ENCODE measurements at regions not wholly inside any gene's neighbourhood (a gene's known extent, or its start where the extent isn't known, plus 50 kb on each side); places are given as distances from the start of the nearest gene placed in this dataset.
"Not testable (repeated sequence)": the region's sequence is repeated elsewhere in the genome, so short reads cannot be mapped to it uniquely, and the experiment has no call there.

DNA sequence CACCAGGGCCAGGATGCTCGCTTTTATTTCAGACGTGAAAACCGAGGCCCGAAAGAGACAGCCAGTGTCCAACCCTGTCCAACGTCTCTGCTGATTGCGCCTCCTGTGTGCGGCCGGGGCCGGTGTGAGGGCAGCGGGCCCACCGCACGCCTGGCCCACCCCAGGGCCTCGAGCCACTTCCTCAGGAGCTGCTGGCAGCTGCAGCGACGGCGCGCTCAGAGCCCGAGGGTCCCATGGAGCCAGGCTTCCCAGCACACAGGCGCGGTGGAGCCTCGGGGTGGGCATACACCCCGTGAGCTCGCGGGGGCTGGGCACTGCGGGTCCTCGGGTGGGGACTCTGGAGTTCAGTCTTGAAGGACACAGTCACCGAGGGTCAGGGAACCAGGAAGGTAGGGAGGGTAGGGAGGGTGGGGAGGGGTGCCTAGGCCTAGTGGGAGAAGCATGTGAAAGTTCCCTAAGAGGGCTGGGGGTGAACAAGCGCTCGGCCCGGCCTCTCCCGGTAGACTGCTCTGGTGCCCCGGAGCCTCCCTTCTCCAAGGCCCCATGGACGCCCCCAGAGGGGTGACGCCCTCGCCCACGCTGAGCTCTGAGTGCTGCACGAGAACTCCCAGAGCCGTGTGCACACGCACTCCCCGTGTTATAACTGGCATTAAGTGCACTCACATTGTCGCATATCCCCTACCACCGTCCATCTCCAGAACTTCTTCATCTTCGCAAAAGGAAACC, 1547.2 kb downstream of the RPIA start:
- DNase-seq = not testable (repeated sequence)

DNA sequence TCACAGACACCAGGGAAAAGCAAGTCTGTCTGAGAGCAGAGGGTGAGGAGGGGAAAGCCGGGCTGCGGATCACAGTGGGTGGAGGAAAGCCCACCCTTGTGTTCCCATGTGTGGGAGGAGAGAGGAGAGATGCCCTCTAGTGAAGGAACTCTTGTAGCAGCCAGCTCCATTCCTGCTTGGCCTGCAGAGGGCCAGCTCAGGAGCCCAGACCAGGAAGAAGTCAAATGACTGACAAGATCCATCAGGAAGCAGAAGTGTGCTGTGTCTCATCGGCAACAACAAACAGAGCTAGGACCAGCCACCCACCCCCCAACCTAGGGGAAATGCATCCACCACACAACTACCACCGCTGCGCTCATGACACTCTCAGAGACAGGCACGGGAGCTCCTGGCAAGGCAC, 1548.3 kb downstream of the RPIA start:
- not testable (repeated sequence) for DNase-seq

- DNase-seq = not testable (repeated sequence)
Observed at GRCh38 chr2:90244902-90245765, 1553.7 kb downstream of the RPIA start.

DNA sequence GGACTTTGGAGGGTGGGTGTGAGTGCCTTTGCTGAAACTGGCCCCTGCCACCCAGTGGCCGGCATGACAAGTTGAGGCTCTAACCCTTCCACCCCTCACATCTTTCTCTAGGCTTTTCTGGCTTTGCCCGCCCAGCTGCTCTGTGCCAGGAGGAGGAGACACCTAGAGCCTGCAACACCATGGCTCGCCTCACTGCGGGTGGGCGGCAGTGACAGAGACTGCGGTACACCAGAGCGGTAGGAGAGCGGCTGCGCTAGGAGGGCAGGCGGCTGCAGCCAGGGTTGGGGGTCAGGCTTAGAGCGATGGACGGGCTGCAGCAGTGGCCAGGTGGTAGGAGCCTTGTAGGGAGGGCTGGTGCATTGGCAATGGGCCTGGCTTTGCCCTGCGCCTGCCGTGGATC, 1556.9 kb downstream of the RPIA start:
- DNase-seq = not testable (repeated sequence)

DNA sequence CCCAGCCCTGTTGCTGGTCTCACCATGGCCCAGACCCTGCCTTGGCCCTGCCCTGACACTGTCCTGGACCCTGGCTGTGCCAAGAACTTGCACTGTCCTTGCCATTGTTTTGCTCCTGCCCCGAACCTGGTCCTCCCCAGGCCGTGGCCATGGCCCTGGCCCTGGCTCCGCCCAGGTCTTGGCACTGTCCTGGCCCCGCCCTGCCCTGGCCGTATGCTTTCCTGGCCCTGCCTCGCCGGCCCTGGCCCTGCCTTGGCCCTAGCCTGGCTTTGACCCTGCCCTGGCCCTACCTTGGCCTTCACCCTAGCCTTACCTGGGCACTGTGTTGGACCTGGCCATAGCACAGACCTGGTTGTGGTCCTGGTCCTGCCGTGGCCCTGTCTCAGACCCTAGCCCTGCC, 1558.9 kb downstream of the RPIA start:
- not testable (repeated sequence) for DNase-seq

DNA sequence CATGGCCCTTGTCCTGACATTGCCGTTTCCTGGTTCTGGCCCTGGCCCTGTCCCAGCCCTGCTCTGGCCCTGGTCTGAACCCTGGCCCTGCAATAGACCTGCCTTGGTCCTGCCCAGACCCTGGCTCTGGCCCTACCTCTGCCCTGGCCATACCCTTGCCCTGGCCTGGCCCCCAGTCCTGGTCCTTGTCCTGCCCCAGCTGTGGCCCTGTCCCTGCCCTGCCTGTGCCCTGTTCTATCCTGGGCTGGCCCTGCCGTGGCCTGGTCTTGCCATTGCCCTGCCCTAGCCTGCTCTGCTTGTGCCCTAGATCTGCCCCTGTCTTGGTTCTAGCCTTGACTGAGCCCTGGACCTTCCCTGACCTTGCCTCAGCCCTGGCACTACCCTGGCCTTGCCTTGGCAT, 1560.1 kb downstream of the RPIA start:
- not testable (repeated sequence) for DNase-seq

- DNase-seq = not testable (repeated sequence)
Observed at GRCh38 chr2:90253306-90253705, 1561.8 kb downstream of the RPIA start.

DNA sequence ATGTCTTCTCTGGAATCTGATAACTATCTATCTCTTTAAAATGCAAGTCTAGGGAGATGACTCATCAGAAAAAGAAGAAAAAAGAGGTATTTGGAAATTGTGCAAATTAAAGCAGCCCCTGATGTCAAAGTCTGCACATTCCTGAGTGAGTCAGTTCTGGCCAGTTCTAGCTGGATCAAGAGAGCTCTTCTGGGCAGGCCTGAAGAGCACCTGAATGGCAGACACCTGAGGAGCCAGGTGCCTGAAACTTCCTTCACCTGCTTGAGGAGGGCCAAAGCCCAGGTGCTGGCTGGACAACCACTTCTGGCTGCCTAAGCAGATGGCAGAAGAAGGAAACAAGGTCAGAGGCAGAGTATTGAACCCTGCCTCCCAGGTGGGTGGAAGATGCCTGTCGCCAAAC, 1575.4 kb downstream of the RPIA start:
- DNase-seq = not testable (repeated sequence)

- DNase-seq = not testable (repeated sequence)
Observed at GRCh38 chr2:90287751-90288150, 1596.3 kb downstream of the RPIA start.

DNA sequence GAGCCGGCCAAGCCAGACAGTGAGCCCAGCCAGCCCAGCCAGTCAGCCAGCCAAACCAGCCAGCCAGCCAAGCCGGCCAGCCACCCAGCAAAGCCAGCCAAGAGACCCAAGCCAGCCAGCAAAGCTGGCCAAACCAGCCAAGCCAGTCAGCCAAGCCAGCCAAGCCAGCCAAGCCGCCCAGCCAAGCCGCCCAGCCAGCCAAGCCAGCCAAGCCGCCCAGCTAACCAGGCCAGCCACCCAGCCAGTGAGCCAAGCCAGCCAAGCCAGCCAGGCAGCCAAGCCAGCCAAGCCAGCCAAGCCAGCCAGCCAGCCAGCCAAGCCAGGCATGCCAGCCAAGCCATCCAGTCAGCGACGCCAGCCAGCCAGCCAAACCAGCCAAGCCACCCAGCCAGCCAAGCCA, 1596.9 kb downstream of the RPIA start:
- DNase-seq = not testable (repeated sequence)

DNA sequence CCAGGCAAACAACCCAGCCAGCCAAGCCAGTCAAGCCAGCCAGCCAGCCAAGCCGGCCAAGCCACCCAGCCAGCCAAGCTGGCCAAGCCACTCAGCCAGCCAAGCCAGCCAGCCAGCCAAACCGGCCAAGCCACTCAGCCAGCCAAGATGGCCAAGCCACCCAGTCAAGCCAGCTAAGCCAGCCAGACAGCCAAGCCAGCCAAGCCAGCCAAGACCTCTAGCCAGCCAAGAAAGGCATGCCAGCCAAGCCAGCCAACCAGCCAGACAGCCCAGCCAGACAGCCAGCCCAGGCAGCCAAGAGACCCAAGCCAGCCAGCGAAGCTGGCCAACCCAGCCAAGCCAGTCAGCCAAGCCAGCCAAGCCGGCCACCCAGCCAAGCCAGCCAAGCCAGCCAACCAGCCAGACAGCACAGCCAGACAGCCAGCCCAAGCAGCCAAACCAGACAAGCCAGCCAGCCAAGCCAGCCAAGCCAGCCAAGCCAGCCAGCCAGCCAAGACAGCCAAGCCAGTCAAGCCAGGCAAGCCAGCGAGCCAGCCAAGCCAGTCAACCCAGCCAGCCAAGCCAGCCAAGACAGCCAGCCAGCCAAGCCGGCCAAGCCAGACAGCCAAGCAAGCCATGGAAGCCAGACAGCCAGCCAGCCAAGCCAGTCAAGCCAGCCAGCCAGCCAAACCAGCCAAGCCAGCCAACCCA, 1598.0 kb downstream of the RPIA start:
- not testable (repeated sequence) for DNase-seq

- DNase-seq = not testable (repeated sequence)
Observed at GRCh38 chr2:90290701-90291100, 1599.2 kb downstream of the RPIA start.

DNA sequence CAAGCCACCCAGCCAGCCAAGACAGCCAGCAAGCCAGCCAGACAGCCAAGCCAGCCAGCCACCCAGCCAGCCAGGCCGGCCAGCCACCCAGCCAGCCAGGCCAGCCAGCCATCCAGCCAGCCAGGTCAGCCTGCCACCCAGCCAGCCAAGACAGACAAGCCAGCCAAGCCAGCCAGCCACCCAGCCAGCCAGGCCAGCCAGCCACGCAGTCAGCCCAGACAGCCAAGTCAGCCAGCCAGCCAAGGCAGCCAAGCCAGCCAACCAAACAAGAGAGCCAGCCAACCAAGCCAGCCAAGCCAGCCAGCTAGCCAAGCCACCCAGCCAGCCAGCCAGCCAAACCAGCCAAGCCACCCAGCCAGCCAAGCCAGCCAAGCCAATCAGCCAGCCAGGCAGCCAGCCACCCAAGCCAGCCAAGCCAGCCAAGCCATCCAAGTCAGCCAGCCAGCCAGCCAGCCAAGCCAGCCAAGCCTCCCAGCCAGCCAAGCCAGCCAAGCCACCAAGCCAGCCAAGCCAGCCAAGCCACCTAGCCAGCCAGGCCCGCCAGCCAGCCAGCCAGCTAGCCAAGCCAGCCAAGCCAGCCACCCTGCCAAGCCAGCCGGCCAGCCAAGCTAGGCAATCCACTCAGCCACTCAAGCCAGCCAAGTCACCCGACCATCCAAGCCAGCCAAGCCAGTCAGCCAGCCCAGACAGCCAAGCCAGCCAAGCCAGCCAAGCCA, 1599.9 kb downstream of the RPIA start:
- not testable (repeated sequence) for DNase-seq

GRCh38 chr2:90291934-90292333, 1600.5 kb downstream of the RPIA start:
- not testable (repeated sequence) for DNase-seq

DNA sequence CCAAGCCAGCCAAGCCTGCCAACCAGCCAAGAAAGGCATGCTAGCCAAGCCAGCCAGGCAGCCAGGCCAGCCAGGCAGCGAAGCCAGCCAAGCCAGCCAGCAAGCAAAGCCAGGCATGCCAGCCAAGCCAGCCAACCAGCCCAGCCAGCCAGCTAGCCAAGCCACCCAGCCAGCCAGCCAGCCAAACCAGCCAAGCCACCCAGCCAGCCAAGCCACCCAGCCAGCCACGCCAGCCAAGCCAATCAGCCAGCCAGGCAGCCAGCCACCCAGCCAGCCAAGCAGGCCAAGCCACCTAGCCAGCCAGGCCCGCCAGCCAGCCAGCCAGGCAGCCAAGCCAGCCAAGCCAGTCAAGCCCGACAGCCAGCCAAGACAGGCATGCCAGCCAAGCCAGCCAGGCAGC, 1601.0 kb downstream of the RPIA start:
- DNase-seq = not testable (repeated sequence)

DNA sequence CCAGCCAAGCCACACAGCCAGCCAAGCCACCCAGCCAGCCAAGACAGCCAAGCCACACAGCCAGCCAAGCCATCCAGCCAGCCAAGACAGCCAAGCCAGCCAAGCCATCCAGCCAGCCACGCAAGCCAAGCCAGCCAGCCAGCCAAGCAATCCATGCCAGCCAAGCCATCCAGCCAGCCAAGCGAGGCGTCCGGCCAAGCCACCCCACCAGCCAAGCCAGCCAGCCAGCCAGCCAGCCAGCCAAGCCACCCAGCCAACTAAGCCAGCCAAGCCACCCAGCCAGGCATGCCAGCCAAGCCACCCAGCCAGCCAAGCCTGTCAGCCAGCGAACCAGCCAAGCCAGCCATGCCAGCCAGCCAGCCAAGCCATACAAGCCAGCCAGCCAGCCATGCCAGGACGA, 1601.8 kb downstream of the RPIA start:
- DNase-seq = not testable (repeated sequence)

- not testable (repeated sequence) for DNase-seq
Observed at GRCh38 chr2:90293806-90294205, 1602.3 kb downstream of the RPIA start.

- not testable (repeated sequence) for DNase-seq
Observed at GRCh38 chr2:90295036-90295750, 1603.7 kb downstream of the RPIA start.

DNA sequence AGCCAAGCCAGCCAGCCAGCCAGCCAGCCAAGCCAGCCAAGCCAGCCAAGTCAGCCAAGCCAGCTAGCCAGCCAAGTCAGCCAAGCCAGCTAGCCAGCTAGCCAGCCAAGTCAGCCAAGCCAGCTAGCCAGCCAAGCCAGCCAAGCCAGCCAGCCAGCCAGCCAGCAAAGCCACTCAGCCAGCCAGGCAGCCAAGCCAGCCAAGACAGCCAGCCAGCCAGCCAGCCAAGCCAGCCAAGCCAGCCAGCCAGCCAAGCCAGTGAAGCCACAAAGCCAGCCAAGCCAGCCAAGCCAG, 1605.0 kb downstream of the RPIA start:
- DNase-seq = not testable (repeated sequence)

DNA sequence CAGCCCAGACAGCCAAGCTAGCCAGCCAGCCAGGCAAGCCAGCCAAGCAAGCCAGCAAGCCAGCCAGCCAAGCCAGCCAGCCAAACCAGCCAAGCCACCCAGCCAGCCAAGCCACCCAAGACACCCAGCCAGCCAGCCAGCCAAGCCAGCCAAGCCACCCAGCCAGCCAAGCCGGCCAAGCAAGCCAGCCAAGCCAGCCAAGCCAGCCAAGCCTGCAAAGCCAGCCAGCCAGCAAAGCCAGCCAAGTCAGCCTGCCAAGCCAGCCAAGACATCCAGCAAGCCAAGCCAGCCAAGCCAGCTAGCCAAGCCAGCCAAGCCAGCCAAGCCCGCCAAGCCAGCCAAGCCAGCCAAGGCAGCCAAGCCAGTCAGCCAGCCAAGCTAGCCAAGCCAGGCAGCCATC, 1606.2 kb downstream of the RPIA start:
- not testable (repeated sequence) for DNase-seq

GRCh38 chr2:90298126-90298755, 1606.8 kb downstream of the RPIA start:
- not testable (repeated sequence) for DNase-seq

DNA sequence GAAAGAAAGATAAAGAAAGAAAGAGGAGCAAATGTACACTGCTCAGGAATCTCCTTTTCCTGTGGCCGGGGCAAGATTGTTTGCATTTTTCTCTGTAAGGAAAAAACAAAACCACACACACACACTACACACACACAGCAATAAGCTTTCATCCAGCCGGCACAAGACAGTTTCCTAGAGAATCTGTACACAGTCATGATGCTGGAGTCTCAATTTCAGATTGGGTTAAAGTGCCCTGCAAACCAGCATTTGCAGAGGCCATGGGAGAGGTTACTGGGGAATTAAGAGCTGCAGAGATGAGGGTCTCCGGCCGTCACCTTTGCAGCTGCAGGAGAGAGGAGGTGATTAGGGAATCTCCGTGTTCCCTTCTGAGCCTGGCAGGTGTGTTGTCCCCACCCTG, 1607.5 kb downstream of the RPIA start:
- DNase-seq = not testable (repeated sequence)

All from NCI-H1694 (cell line).